ENCODE measurements at regions not wholly inside any gene's neighbourhood (a gene's known extent, or its start where the extent isn't known, plus 50 kb on each side); places are given as distances from the start of the nearest gene placed in this dataset.

DNA sequence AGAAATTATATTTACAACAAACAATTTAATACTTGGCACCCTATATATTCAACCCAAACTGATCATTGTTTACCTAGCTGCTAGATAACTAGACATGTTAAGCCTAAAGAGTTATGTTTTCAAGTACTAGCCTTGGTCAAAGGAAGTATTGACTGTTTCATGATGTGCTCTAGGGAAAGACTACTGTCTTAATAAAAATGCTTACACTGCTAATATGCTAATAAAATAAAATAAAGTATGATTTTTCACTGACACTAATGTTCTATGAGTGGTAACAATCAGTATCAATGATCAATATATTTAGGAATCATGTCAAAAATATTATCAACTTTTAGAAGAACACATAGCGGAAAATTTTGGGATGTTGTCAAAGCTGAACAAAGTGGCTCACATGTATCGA lies 225.5 kb downstream of the OSR1 start:
- no peak for DNase-seq

DNA sequence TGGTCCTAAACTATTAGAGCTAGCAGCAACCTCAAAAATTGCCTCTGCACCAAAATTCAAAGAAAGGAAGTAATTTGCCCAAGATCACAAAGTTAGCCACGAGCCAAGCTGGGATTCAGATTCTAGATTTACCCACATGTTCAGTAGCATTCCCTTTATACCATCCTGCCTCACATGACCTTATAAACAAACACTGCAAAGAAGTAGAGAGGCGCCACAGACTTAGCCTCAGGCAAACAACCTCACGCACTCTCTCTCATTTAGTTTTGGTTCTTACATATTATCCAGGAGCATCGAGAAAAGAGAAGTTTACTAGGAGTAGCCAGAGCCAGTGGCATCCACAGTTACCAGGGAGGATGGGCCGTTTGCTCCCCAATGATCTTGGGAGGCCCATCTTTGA lies 226.6 kb downstream of the OSR1 start:
- DNase-seq, result no peak

DNA sequence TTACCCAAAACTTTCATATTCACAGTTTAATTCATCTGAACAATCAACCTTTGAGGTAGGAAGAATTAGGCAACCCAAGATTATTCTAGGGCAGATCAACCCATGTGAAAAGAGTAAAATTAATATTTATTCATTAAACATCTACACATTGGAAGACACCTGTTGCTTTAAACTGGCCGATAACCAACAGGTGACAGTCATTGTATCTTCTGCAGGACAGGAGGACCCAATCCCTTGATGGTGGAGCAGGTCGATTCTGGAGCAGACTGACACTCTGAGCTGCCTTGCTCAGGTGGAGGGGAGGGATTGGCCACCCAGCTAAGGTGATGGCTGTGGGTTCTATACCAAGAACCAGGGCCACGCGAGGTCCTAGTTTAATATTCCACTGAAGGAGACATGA lies 230.3 kb downstream of the OSR1 start:
- DNase-seq, result no peak

DNA sequence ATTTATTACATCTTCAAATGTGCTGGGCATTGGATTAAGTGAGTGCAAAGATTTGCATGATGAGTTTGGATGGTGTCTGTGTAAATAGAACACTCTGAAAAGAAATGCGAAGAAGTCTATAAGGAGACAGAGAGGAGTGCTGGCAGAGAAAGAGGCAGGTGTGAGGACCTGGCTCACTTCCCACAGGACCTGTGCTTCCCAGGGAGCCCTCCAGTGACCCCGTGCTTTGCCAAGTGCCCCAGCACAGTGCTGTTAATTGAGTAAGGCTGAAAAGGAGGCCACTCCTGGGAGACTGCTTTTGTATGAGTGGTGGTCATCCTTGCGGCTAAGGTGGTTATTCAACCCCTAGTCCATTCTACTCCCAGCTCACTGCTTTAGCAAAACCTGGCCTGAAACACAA lies 230.8 kb downstream of the OSR1 start:
- no peak for DNase-seq

DNA sequence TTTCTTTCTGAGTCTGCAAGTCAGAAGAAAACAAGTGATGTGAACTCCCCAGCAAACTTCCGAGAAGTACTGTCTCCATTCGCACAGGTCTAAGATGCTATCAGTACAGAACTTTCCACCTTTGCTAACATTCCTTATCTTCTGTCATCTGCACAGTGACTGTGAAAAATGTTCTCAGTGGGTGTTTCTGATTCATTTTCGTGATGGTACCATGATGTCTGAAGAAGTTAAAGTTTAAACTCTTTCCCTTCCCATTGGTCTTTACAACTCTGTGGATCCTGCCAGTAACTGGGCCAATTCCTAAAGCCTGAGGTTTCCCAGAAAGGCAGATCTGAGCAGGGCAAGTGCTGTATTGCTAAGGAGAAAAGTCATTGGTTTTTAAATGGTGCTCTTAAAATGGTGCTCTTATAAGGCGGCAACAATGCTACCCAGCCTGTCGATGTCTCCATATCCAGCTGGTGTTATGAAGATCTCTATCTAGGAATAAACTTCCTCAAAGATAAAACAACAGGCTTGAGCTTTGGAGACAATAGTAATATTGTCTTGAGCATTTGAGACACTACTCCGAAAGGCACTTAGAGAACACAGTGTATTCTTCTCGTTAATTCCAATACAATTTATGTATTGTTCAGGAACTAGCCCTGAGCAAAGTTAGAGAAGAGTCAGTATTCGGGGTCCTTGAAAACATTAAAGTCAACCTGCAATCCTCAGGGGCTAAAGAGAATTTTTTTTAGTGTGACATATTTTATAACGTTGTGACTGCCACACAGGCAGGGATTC lies 232.3 kb downstream of the OSR1 start:
- DNase-seq, result no peak

DNA sequence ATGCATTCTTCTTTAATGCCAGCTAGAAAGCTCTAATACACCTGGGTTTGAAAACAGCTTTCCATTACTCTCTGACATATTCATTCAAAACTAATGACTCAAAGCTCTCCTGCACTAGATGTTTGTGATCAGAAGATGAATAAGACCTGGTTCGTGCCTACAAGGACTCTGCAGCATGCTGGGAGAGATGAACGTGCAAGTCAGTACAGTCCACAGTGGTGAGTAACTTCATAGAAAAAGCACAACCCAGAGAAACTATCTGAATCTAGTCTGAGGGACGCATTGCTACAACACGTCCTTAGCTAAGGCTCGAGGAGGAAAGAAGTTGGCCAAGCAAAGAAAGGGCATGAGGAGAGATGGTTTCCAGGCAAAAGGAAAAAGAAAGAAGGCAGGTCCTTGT lies 234.3 kb downstream of the OSR1 start:
- DNase-seq, result peak; percentile 86

DNA sequence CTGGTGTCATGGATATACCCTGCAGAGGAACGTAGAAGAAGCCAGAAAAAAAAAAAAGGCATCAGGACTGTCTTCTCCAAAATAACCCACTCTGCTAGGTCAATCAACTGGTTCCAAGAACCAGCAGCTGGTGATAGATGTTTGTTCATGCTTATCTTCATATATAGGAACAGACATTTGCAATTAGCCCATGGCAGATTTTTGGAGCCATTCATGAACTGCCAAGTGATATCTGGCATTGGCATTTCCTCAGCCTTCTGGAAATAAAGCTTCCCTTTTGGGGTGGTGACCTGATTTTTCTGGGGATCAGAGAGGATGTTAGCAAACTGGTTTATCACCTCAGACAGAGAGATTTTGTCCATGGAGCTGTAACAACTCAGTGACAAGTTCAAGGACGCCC lies 234.9 kb downstream of the OSR1 start:
- DNase-seq, result no peak

DNA sequence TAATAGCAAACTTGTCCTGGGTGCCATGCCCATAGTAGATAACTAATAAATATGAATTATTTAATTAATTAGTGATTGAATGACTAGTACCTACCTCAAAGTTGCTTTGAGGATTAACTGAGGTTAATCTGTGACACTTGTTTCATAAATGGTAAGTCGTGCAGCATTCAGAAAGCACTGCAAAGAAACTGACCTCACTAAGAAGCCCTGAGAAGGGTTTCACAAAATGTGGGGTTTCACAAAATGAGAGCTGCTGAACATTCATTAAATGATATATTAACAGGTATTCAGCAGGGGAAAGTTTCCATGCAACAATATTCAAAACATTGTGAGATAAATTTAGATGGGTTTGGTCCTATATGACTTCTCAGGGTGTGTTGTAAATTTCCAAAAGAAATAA lies 236.2 kb downstream of the OSR1 start:
- no peak for DNase-seq

DNA sequence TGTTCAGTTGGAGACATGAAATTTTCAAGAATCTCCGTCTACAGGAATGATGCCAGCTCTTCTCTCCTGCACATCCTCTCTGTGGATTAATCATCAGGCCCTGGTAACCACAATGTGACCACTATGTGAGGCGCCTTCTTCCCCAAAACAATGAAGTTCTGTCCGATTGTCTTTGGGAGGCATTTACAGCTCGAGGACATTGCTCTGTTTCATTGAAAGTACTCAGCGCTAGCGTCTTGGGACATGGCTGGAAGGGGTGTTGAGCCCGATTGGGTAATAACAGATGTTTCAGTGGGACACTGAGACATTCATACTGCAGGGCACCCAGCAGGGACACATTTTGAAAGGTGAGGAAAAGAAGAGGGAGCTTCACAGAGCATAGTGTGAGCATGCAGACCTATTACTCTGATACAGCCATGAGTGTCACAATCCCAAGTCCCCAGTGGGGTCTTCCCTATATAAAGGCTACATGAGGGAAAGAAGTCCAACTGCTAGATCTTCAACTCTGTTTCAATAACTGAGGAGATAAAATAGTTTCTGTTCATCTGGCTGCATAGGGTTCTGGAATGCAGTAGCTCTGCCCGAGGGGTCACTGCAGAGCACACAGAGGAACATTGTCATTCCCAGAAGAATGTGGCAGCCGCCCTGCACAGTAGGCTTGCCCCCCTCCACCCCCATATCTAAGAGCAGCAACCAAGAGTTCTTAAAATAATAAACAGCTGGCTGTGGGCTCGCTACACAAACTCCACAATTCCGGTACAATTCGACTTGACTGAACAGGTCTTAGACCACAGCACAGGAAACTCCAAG lies 237.3 kb downstream of the OSR1 start:
- DNase-seq, result peak; percentile 86

DNA sequence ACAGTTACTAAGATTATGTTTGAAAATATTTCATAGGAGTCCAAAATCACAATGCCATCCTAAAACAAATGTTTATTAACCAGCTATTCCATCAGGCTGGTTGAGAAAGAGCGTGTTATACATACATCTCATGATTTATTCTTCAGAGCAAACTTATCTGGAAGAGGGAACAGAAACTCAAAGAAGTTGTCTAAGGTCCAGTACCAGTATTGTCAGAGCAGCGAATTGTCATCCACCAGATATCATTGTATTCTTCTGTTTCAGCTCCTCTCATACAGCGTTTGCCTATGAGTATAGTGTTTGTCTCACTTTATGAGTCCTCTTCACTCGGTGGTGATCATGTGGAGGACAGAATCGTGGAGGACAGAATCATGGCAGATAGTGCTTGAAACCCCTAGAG lies 238.2 kb downstream of the OSR1 start:
- DNase-seq, result no peak

DNA sequence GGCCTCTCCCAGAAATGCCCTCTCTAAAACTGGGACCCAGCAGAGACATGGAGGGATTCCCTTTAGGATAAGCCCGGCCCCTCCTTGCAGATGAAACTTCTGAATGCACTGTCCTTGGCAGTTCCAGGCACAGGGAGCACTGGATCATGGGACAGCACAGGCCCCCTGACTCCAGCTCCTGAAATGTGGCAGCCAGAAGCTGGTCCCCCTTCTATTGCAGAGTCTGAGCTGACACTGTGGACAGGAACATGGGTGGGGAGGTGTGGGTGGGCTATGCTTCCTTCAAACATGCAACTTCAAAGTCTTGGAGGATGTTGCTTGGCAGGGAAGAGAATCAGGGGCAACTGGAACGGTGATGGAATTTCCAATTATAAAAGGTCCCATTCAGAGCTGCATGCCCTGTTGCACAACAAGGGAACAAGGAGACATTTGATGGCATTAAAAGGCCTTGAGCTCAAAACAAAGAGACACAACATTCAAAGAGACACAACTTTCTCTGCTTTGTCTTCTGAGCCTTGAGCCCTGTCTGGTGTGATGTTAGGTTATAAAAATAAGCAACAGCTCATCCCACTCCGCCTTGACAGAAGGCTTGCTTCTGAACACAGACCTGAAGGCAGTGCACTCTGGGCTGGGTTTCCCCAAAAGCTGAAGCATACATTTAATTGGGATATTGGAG lies 239.0 kb downstream of the OSR1 start:
- DNase-seq, result no peak

DNA sequence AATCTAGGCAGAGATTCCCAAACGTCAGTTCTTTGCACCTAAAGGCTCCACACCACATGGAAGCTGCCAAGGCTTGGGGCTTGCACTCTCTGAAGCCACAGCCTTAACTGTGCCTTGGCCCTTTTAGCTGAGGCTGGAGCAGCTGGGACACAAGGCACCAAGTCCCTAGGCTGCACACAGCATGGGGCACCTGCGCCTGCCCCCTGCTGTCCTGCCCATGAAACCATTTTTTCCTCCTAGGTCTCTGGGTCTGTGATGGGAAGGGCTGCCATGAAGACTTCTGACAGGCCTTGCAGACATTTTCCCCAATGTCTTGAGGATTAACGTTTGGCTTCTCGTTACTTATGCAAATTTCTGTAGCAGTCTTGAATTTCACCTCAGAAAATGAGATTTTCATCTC lies 241.5 kb downstream of the OSR1 start:
- no peak for DNase-seq

DNA sequence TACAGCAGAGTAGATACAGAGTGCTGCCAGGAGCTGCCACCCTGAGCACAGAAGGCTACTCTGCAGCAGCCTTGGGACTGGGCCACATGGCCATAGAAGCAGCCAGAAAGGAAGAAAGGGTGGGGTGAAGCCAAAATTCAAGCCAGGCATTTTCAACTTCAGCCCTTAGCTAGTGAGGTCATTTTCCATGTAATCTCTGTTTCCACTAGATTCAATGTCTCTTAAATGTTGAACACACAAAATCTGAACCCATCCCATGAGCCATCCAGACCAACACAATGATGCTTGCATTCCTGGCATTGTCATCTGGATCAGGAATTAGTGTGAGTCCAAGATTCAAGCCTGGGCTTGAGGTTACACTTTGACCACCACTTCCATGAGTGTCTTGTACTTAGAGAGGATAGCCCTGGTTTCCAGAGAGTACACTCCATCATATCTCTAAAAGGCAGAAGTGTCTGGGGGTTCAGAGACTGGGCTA lies 243.6 kb downstream of the OSR1 start:
- peak; percentile 65 for DNase-seq

DNA sequence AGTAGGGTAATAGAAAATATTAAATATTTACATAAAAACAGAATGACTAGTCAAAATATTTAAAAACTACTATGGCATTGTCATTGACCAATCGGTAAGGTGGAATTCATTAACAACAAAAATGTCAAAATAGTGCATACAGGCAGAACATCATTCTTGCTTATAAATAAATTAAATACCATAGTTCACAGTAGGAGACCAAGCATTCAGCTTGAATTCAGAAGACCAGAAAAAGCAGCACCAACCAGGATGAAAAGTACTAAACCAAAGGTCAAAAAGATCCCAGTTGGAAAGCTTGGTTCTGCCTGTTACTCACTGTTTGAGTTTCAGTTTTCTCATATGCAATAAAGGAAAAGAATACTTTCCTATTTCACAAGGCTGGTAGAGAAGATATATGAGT lies 244.3 kb downstream of the OSR1 start:
- no peak for DNase-seq

DNA sequence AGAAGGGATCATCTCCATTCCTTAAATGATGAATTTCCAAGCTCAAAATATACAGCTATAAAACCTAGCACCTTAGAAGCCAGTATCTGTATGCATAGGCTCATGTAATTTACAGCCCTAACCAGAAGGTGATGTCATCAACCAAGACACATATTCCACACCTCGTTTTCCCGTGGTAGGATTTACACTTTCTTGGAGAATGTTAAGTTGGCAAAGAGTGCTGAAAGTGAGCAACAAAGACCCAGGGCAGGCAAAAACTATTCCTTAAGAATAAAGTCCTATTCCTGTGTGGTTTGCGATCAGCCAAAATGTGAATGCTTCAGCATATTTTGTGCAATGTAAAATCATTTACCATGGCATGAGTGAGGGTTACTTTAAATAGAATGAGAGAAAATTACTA lies 247.1 kb downstream of the OSR1 start:
- DNase-seq, result peak; percentile 41

DNA sequence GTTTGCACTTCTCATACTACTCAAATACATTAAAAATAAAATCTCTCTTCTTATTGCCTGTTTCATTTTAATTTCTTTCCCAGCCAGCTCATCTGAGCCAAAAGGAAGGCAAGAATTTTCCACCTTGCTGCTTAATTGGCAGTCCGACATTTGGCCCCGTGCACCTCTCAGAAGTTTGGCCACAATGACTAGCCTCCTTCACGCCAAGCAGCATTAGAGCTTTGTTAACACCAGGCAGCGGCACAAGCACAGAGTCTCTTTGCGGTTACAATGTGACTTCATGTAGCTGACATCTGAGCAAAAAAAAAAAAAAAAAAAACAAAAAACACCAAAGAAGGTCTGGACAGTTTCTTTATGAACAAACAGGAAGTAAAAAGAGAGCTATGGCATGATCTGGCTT lies 248.9 kb downstream of the OSR1 start:
- no peak for DNase-seq

DNA sequence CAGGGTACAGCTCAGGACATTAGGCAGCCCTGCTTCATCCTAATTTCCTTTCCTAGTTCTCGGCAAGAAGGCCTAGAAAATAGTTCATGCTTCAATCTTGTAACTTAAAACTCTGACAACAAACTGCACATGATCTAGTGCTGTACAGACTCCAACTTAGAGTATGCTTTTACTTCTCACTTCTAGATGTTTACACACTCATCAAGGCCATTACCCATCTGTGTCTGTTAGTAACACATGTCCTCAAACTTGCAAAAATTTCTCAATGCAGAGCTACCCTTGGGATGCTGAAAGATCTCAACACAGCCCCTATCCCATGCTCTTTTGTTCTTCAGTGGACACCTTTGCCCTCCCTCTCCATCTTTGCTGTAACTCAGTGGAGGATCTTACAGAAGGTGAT lies 252.0 kb downstream of the OSR1 start:
- DNase-seq, result no peak

DNA sequence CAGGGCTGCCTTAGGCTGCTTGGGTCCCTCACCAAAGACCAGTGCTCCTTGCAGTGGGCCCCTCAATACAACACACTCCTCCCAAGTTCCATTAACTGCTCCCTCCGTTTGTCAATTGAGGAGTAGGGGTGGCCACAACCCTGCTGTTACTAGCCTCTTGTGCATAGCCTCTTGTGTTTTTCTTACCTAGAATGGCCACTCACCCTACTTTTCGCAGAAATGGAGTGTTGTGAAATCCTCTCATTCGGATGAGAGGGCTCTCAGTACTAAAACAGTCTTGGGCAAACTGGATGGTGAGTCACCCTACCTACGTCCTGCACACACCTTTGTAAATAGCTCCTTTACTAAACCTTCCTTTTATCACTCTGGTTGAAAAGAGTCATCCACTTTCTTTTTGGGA lies 253.9 kb downstream of the OSR1 start:
- DNase-seq, result no peak

DNA sequence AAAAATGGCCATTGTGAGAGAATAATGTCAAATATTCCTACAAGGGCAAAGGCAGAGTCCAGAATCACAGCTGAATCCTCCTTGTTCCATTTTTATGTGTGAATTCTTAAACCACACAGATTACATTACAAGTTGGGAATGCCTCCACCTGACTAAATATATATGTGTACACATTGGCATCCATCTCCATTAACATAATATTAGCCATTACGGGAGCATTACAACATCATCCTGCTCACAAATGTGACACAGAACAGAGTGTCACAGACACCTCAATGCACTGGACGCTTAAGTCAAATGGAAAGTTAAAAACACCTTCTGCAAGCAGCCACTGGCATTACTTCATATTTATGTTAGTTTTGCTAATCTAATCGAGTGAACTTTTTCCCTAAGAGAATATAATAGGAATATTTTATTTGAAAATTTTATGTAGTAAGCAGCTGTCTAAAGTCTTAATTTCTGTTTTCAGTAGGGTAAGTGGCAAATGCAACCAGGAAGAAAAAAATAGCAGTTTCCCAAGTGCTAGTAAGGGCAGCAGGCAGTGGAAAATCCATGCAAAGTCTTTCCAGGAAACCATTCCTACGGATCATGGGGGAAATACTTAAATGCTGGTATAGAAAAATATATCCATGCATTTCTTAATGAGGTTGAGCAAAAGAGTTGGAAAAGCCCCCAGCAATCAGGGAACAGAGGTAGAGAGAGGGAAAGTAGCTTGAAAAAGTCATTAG lies 255.6 kb downstream of the OSR1 start:
- DNase-seq, result no peak

DNA sequence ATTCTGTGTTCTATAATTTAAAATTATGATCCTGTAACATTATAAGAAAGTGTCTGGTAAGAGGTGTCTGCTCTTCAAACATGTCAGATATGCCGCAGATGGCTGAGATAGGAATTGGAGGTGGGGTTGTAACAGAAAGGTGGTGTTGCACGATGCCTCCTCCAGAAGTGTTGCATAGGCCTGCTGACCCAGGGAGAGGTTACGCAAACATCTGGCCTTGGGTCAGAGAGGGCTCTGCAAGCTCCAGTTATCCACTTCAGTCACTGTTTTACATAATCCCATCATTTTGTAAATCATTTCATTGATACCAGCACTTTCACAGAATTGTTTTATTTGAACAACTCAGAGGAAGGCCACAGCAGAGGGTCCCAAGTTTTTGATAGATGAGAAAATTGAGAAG lies 256.5 kb downstream of the OSR1 start:
- DNase-seq, result no peak

DNA sequence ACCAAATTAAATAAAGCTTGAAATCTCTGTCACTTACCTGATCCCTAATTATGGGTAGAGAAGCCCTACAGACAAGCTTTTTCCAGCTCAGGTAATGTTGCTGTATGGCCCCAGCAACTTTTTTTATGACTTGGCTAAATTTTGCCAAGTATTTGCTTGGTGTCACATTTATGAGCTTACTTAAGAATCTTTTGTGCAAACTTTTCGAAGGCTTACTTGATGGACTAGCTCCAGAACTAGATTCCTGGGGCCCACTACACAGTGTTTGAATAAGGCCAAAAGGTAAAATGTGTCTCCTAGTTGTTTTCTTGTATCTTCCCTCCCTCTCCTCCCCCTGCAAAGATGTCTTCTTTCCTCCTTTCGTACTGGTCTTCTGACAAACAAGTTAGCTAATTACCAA lies 257.9 kb downstream of the OSR1 start:
- no peak for DNase-seq

DNA sequence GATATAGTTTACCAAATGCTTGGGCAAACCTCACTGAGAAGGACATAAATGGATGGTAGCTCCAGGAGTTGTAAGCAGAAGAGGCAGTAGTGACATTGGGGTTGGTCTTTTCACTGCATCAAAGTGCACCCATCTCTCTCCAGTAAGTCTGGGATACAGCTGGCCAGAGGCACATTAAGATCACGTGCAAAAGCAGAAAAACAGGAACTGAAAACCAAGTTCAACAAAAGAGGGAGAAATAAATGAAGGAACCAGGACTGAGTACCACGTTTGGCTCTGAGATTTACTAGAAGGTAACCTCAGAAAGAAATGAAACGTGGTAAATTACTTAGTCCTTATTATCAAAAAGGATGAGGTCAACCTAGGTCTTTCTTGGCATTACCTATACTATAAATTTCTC lies 259.2 kb downstream of the OSR1 start:
- DNase-seq, result no peak

All from fibroblast of skin of scalp (primary cell).